ENCODE measurements at regions not wholly inside any gene's neighbourhood (a gene's known extent, or its start where the extent isn't known, plus 50 kb on each side); places are given as distances from the start of the nearest gene placed in this dataset.

DNA sequence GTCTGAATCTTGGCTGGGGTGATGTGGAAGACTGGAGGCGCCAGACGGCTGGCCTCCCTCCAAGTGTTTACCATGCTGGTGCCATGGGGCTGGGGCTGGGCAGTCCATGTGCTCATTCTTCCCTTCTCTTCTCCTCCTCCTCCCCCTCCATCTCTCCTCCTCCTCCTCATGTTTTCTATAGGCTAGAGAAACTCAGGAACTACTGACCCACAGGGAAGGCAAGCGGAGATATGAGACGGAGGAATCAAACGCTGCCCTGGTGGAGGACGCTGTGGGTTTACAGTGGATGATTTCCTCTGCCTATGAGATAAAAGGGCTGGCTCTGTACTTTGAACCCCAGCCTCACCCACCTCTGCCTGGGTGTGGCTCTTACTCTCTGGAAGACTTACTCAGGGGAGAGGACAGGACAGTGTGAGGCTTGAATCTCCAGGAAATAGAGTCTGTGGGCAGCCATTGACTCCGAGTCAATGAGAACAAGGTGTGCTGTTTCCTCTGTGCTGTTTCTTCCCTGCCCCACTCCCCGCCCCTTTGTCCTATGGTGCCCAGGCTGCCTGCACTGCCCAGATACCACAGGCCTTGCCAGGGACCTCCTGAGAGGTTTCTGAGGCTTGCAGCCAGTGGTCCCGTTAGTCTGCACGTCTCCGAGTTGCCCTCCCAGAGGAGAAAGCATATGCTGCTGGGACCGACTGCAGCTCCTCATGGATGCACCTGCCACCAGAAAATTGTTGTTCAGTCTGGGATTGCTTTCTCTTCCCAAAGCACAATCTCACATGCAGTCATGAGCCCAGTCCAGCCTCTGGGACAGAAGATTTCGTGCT, 132.6 kb upstream of the ARHGAP5 start:
- Histone ChIP-seq H3K4me3 (ENCODE audit: low read depth, low read length) (peak overlapping the region; percentile 71), H3K9me3 (ENCODE audit: control insufficient read depth in 2 of 2, low read length in 2 of 2) (no peaks in the 10 kb centered on the region), H3K36me3 (ENCODE audit: control insufficient read depth, insufficient read depth, low read length) (no peaks in the 10 kb centered on the region), H3K4me1 (ENCODE audit: control insufficient read depth, insufficient read depth, low read length, poor library complexity, severe bottlenecking) (peaks cover 39% of the 10 kb centered on the region), H3K27me3 (ENCODE audit: control insufficient read depth, insufficient read depth, low read length) (no peaks in the 10 kb centered on the region), H3K27ac (ENCODE audit: insufficient read depth, low read length, poor library complexity, severe bottlenecking) (peak overlapping the region; percentile 71)
- no peaks in the 10 kb centered on the region for H3K9me3 Mint-ChIP-seq
- DNase-seq = peak in 2 of 3 donors; percentile 30 to 89
- H3K27me3 Mint-ChIP-seq = no peaks in the 10 kb centered on the region
- H3K27ac Mint-ChIP-seq = peak overlapping the region; percentile 93 to 95 (median 94)
- no peaks in the 10 kb centered on the region for H3K36me3 Mint-ChIP-seq
- peaks cover 10 to 52% (median 42%) of the 10 kb centered on the region in 4 donors for H3K4me1 Mint-ChIP-seq
- peak overlapping the region; percentile 51 to 86 (median 73) for H3K4me3 Mint-ChIP-seq
- peak; percentile 38 to 50 for ATAC-seq (ENCODE audit: low read depth in 2 of 2)

DNA sequence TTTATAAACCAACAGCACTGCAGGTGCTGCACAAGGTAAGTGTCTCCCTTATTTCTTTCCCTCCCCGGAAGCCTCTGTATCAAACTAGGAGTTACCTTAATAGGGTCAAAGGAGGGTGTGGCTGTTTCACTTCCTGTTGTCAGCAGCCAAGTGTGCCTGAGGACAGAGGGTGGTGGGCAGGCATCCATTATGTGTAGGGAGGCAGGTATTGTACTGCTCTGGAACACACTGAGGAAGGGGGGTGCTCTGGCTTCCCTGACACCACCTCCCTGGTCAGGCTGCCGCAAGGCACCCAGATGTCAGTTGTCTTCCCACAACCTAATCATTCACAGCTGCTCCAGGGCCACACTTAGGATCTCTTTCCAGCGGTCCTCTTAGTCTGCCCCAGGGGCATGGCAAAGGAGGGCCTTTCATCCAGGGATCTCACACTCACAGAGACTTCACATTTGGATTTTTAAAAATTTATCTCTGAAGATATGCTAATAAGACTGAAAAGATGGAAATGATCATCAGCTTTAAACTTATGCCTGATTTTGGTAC, 132.0 kb upstream of the ARHGAP5 start:
- H3K27ac ChIP-seq (ENCODE audit: insufficient read depth, low read length, poor library complexity, severe bottlenecking) = peak overlapping the region; percentile 71
- peak overlapping the region; percentile 51 to 86 (median 73) for H3K4me3 Mint-ChIP-seq
- ATAC-seq (ENCODE audit: low read depth in 2 of 2) = peak; percentile 85 to 89

DNA sequence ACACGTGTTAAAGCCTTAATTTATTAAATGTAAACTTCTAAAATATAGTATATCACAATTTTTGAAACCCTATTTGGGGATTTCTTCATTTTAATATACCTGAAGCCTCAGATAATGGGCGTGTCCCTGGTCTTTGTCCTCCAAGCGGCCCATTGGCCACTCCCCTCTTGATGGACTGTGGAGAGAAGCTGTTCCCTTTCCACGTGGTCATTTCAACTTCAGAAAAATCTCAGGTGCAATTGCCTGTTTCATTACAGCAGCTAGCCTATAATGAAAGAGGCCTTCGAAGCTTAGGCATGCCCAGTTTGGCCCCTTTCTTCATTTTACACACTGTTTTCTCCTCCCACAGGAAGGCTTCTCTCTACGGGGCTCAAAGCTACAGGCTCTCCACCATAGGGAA, 131.4 kb upstream of the ARHGAP5 start:
- Histone ChIP-seq H3K4me1 (ENCODE audit: control insufficient read depth, insufficient read depth, low read length, poor library complexity, severe bottlenecking) (peaks cover 39% of the 10 kb centered on the region), H3K9me3 (ENCODE audit: control insufficient read depth in 2 of 2, low read length in 2 of 2) (no peaks in the 10 kb centered on the region), H3K36me3 (ENCODE audit: control insufficient read depth, insufficient read depth, low read length) (no peaks in the 10 kb centered on the region), H3K27me3 (ENCODE audit: control insufficient read depth, insufficient read depth, low read length) (no peaks in the 10 kb centered on the region), H3K4me3 (ENCODE audit: low read depth, low read length) (no peak overlapping the region), H3K27ac (ENCODE audit: insufficient read depth, low read length, poor library complexity, severe bottlenecking) (peak overlapping the region; percentile 71)
- peak overlapping the region in 1 of 4 donors; percentile 36 for H3K4me3 Mint-ChIP-seq
- no peaks in the 10 kb centered on the region for H3K36me3 Mint-ChIP-seq
- ATAC-seq (ENCODE audit: low read depth in 2 of 2) (no peak), DNase-seq (no peak)
- peaks cover 10 to 57% (median 44%) of the 10 kb centered on the region in 4 donors for H3K4me1 Mint-ChIP-seq
- H3K27ac Mint-ChIP-seq = peak overlapping the region; percentile 85 to 95 (median 93)
- H3K9me3 Mint-ChIP-seq = no peaks in the 10 kb centered on the region
- no peaks in the 10 kb centered on the region for H3K27me3 Mint-ChIP-seq

More for the DNA sequence above, 132.0 kb upstream of the ARHGAP5 start:
- Mint-ChIP-seq H3K4me1 (peaks cover 10 to 52% (median 44%) of the 10 kb centered on the region in 4 donors), H3K27ac (peak overlapping the region; percentile 93 to 95 (median 94)), H3K9me3 (no peaks in the 10 kb centered on the region), H3K36me3 (no peaks in the 10 kb centered on the region), H3K27me3 (no peaks in the 10 kb centered on the region)
- no peaks in the 10 kb centered on the region for H3K36me3 ChIP-seq (ENCODE audit: control insufficient read depth, insufficient read depth, low read length)
- DNase-seq = peak in 2 of 3 donors; percentile 74 to 91
- H3K9me3 ChIP-seq (ENCODE audit: control insufficient read depth in 2 of 2, low read length in 2 of 2) = no peaks in the 10 kb centered on the region
- no peaks in the 10 kb centered on the region for H3K27me3 ChIP-seq (ENCODE audit: control insufficient read depth, insufficient read depth, low read length)
- peaks cover 39% of the 10 kb centered on the region for H3K4me1 ChIP-seq (ENCODE audit: control insufficient read depth, insufficient read depth, low read length, poor library complexity, severe bottlenecking)
- peak overlapping the region; percentile 71 for H3K4me3 ChIP-seq (ENCODE audit: low read depth, low read length)

DNA sequence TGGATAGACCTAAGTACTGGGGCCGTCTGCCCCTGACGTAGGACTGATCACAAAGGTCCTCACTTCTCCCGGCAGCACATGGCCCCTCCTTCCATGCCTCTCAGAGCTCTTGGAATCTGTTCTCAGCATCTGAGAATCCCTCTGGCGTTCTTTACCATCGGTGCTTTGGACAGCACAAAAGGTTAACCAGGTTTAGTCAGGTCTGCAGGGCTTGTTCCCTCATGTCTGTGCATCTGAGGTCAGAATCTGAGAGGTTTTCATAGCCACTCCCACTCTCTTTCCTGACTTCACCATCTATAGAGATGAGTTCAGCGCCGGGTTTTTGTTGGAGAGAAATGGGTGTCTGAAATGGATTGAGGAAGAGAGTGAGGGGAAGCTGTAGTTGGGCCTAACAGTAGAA, 130.0 kb upstream of the ARHGAP5 start:
- Histone ChIP-seq H3K36me3 (ENCODE audit: control insufficient read depth, insufficient read depth, low read length) (no peaks in the 10 kb centered on the region), H3K4me1 (ENCODE audit: control insufficient read depth, insufficient read depth, low read length, poor library complexity, severe bottlenecking) (peaks cover 39% of the 10 kb centered on the region), H3K27me3 (ENCODE audit: control insufficient read depth, insufficient read depth, low read length) (no peaks in the 10 kb centered on the region), H3K9me3 (ENCODE audit: control insufficient read depth in 2 of 2, low read length in 2 of 2) (no peaks in the 10 kb centered on the region), H3K4me3 (ENCODE audit: low read depth, low read length) (no peak overlapping the region), H3K27ac (ENCODE audit: insufficient read depth, low read length, poor library complexity, severe bottlenecking) (peak overlapping the region; percentile 38)
- Mint-ChIP-seq H3K9me3 (no peaks in the 10 kb centered on the region), H3K36me3 (no peaks in the 10 kb centered on the region), H3K4me3 (peak overlapping the region in 1 of 4 donors; percentile 1), H3K4me1 (peaks cover 10 to 56% (median 44%) of the 10 kb centered on the region in 4 donors), H3K27ac (peak overlapping the region; percentile 20 to 95 (median 69)), H3K27me3 (no peaks in the 10 kb centered on the region)
- DNase-seq (no peak), ATAC-seq (ENCODE audit: low read depth in 2 of 2) (no peak)

DNA sequence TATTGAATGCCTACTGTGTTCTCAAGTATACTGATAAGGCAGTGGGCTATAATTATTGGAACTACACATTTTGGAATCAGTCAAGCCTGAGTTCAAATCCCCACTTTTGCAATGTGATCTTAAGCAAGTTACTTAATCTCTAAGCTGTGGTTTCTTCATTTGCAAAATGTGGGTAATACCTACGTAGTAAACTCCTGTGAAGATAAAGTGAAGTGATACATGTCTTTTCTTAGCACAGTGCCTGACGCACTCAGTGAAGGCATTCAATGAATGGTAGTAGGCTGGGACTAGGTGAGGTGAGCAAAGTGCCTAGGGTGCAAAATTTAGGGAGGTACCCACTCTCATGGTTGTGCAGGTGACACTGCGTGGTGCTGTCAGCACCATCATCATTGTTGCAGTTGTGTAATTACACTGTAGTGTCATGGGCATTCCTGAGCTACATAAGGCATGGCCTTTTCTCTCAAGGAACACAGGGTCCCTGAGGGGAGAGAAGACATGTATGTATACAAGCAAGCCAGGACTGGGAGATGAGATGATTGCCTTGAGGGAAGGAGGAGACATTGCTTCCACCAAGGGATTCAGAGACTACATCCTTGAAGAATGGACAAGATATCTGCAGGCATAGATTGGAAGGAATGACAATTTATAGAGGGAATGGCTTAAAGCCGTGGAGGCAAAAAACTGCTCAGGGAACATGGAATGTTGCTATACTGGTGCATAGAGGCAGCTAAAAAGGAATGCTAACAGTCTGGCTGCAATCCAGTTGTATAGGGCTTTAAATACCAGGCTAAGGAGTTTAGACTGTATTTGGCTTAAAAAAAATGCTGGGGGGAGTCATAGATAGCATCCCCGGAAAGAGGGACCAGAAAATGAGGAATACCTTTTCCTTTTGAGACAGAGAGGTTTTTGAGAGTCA, 129.2 kb upstream of the ARHGAP5 start:
- Mint-ChIP-seq H3K4me3 (peak overlapping the region in 1 of 4 donors; percentile 1), H3K27me3 (no peaks in the 10 kb centered on the region), H3K9me3 (no peaks in the 10 kb centered on the region), H3K36me3 (no peaks in the 10 kb centered on the region), H3K27ac (peak overlapping the region in 2 of 3 donors; percentile 20 to 95), H3K4me1 (peaks cover 10 to 56% (median 42%) of the 10 kb centered on the region in 4 donors)
- H3K36me3 ChIP-seq (ENCODE audit: control insufficient read depth, insufficient read depth, low read length) = no peaks in the 10 kb centered on the region
- peak overlapping the region; percentile 38 for H3K27ac ChIP-seq (ENCODE audit: insufficient read depth, low read length, poor library complexity, severe bottlenecking)
- no peak overlapping the region for H3K4me3 ChIP-seq (ENCODE audit: low read depth, low read length)
- ATAC-seq (ENCODE audit: low read depth in 2 of 2) (peak in 1 of 2 donors; percentile 26), DNase-seq (peak in 1 of 3 donors; percentile 39)
- peaks cover 39% of the 10 kb centered on the region for H3K4me1 ChIP-seq (ENCODE audit: control insufficient read depth, insufficient read depth, low read length, poor library complexity, severe bottlenecking)
- H3K9me3 ChIP-seq (ENCODE audit: control insufficient read depth in 2 of 2, low read length in 2 of 2) = no peaks in the 10 kb centered on the region
- no peaks in the 10 kb centered on the region for H3K27me3 ChIP-seq (ENCODE audit: control insufficient read depth, insufficient read depth, low read length)

DNA sequence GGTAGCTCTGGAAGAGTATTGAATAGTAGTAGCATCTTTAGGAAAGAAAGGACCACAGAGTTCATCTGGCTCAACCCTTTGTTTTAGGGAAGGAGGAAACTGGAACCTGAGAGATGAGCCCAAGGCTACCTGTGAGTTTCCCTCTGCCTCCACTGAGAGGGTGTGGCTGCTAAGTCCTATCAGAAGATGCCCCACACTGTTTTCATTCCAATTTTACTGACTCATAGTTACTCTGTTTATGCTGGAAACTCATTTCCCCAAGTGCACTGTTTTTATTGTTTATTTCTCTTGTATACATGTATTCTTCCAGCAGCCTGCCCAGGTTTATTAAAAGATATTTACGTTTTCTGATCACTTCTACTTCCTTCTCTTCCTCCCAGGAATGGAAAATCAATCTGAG, 127.4 kb upstream of the ARHGAP5 start:
- Histone ChIP-seq H3K4me1 (ENCODE audit: control insufficient read depth, insufficient read depth, low read length, poor library complexity, severe bottlenecking) (peaks cover 29% of the 10 kb centered on the region), H3K27ac (ENCODE audit: insufficient read depth, low read length, poor library complexity, severe bottlenecking) (no peak overlapping the region), H3K27me3 (ENCODE audit: control insufficient read depth, insufficient read depth, low read length) (no peaks in the 10 kb centered on the region), H3K36me3 (ENCODE audit: control insufficient read depth, insufficient read depth, low read length) (no peaks in the 10 kb centered on the region), H3K4me3 (ENCODE audit: low read depth, low read length) (no peak overlapping the region), H3K9me3 (ENCODE audit: control insufficient read depth in 2 of 2, low read length in 2 of 2) (no peaks in the 10 kb centered on the region)
- ATAC-seq (ENCODE audit: low read depth in 2 of 2) = no peak
- no peaks in the 10 kb centered on the region for H3K36me3 Mint-ChIP-seq
- H3K27ac Mint-ChIP-seq = peak overlapping the region; percentile 5 to 95 (median 42)
- no peak for DNase-seq
- peaks cover 10 to 39% (median 28%) of the 10 kb centered on the region in 4 donors for H3K4me1 Mint-ChIP-seq
- H3K9me3 Mint-ChIP-seq = no peaks in the 10 kb centered on the region
- H3K27me3 Mint-ChIP-seq = no peaks in the 10 kb centered on the region
- H3K4me3 Mint-ChIP-seq = no peak overlapping the region

DNA sequence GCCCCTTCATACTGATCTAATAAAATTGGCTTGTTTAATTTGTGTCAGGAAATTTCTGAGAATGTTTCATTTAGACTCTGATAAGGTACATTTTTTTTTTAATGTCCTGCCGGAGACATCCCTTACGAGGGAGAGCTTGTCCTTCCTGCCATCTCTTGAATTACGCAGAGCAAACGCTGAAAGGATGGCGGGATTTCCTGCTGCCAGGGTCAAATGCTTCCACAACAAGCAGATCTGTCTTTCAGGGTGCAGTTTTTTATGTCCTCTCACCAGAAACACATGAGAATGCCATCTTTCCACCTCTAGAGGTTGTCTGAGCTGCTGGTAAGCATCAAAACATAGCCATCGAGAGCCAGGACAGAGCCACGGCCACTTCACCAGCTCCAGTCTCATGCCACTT, 126.8 kb upstream of the ARHGAP5 start:
- H3K4me1 Mint-ChIP-seq = peaks cover 6 to 33% (median 23%) of the 10 kb centered on the region in 4 donors
- Histone ChIP-seq H3K9me3 (ENCODE audit: control insufficient read depth in 2 of 2, low read length in 2 of 2) (no peaks in the 10 kb centered on the region), H3K27ac (ENCODE audit: insufficient read depth, low read length, poor library complexity, severe bottlenecking) (no peak overlapping the region), H3K4me1 (ENCODE audit: control insufficient read depth, insufficient read depth, low read length, poor library complexity, severe bottlenecking) (peaks cover 23% of the 10 kb centered on the region), H3K4me3 (ENCODE audit: low read depth, low read length) (no peak overlapping the region), H3K27me3 (ENCODE audit: control insufficient read depth, insufficient read depth, low read length) (no peaks in the 10 kb centered on the region), H3K36me3 (ENCODE audit: control insufficient read depth, insufficient read depth, low read length) (no peaks in the 10 kb centered on the region)
- ATAC-seq (ENCODE audit: low read depth in 2 of 2) = no peak
- H3K9me3 Mint-ChIP-seq = no peaks in the 10 kb centered on the region
- H3K27me3 Mint-ChIP-seq = no peaks in the 10 kb centered on the region
- H3K27ac Mint-ChIP-seq = peak overlapping the region in 2 of 3 donors; percentile 63 to 67
- no peaks in the 10 kb centered on the region for H3K36me3 Mint-ChIP-seq
- H3K4me3 Mint-ChIP-seq = no peak overlapping the region
- DNase-seq = no peak
